ENCODE measurements at regions not wholly inside any gene's neighbourhood (a gene's known extent, or its start where the extent isn't known, plus 50 kb on each side); places are given as distances from the start of the nearest gene placed in this dataset.
"Not testable (repeated sequence)": the region's sequence is repeated elsewhere in the genome, so short reads cannot be mapped to it uniquely, and the experiment has no call there.

- DNase-seq, result no peak
These were observed 173.5 kb upstream of the EPB41L3 start for GRCh38 chr18:5717256-5717655.

DNA sequence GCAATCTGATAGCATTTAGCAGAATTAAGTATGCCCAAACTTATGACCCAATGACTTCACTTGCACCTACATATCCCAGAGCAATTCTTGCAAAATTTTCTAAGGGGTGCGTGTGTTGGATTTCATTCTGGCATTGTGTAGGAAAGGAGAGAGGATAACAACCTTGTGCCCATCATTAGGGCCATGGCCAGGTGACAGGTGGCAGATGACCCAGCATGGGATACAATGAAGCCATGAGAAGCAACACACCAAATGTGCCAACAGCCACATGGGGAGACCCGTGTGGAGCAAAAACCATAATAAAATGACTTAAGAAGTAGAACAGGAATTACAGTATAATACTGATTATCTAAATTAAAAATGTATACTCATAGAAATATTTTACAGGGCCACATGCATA is 166.9 kb upstream of the EPB41L3 start:
- DNase-seq, result no peak

GRCh38 chr18:5710235-5710634 is 166.4 kb upstream of the EPB41L3 start:
- no peak for DNase-seq

GRCh38 chr18:5709476-5710095 is 165.8 kb upstream of the EPB41L3 start:
- no peak for DNase-seq

DNA sequence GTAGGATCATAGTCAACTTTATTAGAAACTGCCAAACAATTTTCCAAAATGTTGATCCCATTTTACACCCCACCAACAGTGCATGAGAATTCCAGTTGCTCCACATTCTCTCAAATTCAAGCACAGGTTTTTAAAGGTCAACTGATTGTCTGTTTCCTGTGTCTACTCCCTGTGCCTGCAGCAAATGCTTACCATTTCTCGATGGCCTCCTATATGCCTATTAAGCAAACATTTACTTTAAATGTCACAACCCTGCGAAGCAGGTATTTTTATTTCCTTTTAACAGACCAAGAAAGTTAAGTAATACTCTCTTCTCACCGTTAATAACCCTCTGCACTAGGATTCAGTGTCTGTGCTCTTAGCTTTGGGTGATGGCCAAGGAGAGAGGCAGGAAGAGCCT is 163.8 kb upstream of the EPB41L3 start:
- DNase-seq, result no peak

DNA sequence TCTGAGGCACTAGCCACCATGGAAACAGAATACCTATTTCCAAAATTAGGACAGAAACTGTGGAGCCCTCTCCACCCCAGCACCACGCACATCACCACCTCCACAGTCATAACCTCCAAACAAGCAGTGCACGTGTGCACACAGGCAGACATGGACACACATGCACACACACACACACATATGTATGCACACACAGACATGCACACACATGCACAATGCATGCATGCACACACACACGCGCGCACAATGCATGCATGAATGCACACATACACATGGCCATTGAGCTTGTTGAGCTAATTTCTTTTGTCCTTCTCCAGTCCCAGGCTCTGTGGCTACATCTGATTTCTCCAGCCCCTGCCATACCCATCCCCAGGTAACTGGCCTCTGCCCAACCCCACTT is 161.6 kb upstream of the EPB41L3 start:
- no peak for DNase-seq

GRCh38 chr18:5704847-5705246 is 161.1 kb upstream of the EPB41L3 start:
- no peak for DNase-seq

- DNase-seq, result not testable (repeated sequence)
These were observed 158.2 kb upstream of the EPB41L3 start for GRCh38 chr18:5702016-5702415.

DNA sequence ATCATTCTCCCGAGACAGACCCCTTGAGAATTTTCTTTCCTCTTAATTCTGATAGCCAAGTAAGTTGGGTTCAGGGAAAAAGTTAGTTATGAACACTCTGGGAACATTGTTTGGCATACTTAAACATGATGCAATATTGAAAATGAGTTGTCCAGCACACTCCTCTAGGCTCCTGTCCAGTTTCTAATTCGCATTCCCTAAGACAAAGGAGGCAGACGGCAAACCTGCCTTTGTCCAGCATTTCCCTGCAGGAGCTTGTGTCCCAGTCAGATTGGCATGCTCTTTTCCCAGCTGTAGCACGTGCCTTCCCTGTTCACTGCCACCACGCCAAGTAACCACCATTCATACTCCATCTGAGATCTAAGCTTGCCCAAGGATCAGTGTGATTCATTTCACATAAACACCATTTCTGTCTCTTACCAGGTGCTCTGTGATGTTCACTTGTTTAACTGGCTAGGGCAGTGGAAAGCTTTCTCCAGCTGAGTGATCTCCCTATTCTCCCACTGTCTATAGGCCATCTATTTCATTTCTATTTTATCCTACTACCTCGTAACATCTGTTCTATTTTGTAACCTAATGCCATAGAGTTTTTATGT is 150.0 kb upstream of the EPB41L3 start:
- no peak for DNase-seq

GRCh38 chr18:5678779-5679406 is 135.1 kb upstream of the EPB41L3 start:
- no peak for DNase-seq

DNA sequence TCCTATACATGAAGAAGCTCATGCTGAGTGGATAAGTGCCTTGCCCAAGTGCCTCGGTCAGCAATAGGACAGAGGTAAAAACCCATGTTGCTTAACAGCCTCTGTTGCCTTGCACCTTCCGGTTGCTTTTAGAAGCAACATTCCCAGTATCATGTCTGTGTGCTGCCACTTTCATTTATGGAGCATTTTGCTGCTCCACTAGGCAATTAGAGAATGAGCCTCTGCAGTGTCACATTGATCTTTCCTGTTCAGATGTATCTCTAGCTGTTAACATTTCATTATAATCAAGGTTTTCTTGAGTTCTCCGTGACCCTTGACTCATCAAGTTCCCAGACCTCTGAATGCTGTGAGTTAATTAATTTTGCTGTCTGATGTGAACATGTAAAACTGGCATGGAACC is 134.5 kb upstream of the EPB41L3 start:
- no peak for DNase-seq

- no peak for DNase-seq
These were observed 129.8 kb upstream of the EPB41L3 start for GRCh38 chr18:5673616-5674015.

GRCh38 chr18:5669585-5669984 is 125.8 kb upstream of the EPB41L3 start:
- no peak for DNase-seq

DNA sequence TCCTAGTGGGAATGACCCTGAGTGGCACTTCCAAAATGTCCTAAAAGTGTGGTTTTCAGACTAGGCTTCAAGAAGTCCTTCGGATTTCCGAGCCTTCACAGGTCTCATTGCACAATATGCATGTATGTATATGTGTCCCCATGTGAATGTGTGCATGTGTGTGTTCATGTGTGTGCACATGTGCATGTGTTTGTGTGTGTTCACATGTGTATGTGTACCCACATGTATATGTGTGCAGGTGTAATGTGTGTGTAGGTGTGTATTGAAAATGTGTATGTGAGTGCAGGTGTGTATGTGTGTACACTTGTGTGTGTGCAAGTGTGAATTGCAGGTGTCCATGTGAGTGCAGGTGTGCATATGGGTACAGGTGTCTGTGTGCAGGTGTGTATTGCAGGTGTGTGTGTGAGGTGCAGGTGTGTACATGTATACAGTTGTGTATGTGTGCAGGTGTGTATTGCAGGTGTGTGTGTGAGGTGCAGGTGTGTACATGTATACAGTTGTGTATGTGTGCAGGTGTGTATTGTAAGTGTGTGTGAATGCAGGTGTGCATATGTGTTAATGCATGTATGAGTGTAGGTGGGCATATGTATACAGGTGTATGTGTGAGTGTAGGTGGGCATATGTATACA is 124.4 kb upstream of the EPB41L3 start:
- no peak for DNase-seq

DNA sequence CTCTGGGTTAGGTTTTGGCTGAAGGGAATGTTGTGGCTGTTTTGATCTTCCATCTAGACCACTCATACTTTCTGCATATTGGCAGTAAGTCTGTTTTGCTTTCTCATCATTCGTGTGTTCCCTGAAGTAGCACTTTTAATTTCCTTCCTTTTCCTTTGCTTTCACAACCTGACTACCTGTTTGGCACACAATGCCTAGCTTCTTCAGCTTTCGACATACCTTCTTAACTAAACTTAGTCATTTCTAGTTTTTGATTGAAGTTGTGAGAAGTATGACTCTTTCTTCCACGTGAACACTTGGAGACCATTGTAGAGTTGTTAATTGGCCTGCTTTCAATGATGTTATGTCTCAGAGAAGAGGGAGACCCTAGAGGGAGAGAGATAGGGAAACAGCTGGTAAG is 123.6 kb upstream of the EPB41L3 start:
- DNase-seq, result no peak

DNA sequence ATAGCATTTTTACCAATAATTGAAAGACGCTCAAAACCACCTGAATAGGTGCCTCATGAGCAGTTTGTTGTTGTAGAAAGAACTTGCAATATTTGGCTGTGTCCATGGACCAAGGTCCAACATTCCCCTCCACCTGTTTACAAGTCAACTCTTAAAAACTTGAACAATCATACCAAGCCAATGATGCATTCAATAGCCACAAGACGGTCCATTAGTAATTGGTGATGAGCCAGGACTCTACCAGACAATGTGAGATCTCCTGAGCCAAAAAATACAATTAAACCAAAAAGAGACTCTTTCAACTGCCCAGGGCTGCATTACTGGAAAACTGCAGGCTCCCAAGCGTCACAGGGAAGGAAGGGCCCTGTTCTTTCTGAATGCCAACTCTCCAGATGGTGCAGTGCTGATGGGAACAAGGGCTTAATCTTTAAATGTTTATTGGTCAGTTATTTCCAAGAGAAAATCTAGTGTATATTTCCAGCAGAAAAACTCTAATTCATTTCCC is 118.8 kb upstream of the EPB41L3 start:
- DNase-seq, result no peak

GRCh38 chr18:5661179-5661578 is 117.4 kb upstream of the EPB41L3 start:
- no peak for DNase-seq

- DNase-seq, result no peak
These were observed 110.0 kb upstream of the EPB41L3 start for GRCh38 chr18:5653802-5654201.

GRCh38 chr18:5651736-5652135 is 107.9 kb upstream of the EPB41L3 start:
- no peak for DNase-seq

- DNase-seq, result no peak
These were observed 105.6 kb upstream of the EPB41L3 start for GRCh38 chr18:5649439-5649838.

DNA sequence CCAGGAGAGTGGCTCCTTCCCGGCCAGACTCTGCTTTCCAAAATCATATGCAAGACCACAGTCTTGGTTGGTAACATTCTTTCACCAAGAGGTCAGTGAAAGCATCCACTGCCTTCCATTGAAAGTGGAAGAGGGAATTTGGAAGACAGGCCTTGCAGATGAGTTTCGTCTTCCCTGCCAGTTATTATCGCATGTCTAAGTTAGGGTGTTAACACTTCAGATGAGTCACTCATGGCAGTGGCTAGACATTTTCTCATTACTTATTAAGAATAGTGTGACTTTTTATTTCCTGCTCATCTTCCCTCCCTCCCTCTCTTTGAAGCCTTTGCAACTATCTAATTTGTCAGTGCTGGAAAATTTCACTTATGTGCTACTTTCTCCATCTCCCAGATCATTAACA is 102.9 kb upstream of the EPB41L3 start:
- DNase-seq, result no peak

GRCh38 chr18:5643288-5643687 is 99.5 kb upstream of the EPB41L3 start:
- no peak for DNase-seq

DNA sequence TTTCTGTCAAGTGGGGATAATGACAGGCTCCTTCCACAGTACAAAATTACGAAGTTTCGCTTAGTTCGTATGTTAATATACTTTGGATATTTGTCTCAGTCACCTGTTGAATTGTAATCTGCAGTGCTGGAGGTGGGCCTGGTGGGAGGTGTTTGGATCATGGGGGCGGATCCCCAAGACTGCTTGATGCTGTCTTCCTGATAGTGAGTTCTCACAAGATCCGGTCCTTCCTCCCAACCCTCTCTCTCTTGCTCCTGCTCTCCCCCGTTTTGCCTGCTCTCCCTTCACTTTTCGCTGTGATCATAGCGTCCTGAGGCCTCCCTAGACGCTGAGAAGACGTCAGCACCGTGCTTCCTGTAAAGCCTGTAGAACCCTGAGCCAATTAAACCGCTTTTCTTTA is 97.1 kb upstream of the EPB41L3 start:
- DNase-seq, result no peak

GRCh38 chr18:5639131-5639530 is 95.3 kb upstream of the EPB41L3 start:
- no peak for DNase-seq
